GM23338 (cell line): ENCODE measurements at regions not wholly inside any gene's neighbourhood (a gene's known extent, or its start where the extent isn't known, plus 50 kb on each side); places are given as distances from the start of the nearest gene placed in this dataset.

ENCODE experiments used
- ATAC-seq: fragments of 200-7000 bp; cut with Tn5 transposase; 3 replicates; pipeline ENCODE4 v1.9.1; 2020
- DNase-seq: peaks from one replicate; pipeline ENCODE4 v3.0.0-alpha.2; 2015; ENCODE audit warnings: low spot score
- H2AFZ ChIP-seq: fragments of 200-600 bp; sonication (generic); 2 replicates; pipeline ENCODE4 v1.8.0; 2016; ENCODE audit warnings: antibody characterized with exemption, mild to moderate bottlenecking, moderate library complexity
- H3F3A ChIP-seq: fragments of 200-600 bp; sonication (generic); replicated peaks from 2 replicates; pipeline ENCODE4 v1.8.0; 2017; ENCODE audit warnings: antibody characterized with exemption, mixed run types, low read depth
- H3K27ac ChIP-seq: fragments of 200-600 bp; sonication (generic); 2 replicates; pipeline ENCODE4 v1.6.1; 2016; ENCODE audit warnings: low read depth
- H3K27me3 ChIP-seq: fragments of 200-600 bp; sonication (generic); 2 replicates; pipeline ENCODE4 v1.8.0; 2016; ENCODE audit warnings: mild to moderate bottlenecking, mixed run types, moderate library complexity; ENCODE audit not compliant: insufficient read depth
- H3K36me3 ChIP-seq: fragments of 200-600 bp; sonication (generic); 2 replicates; pipeline ENCODE4 v1.8.0; 2016; ENCODE audit warnings: mild to moderate bottlenecking; ENCODE audit not compliant: insufficient read depth
- H3K4me1 ChIP-seq: fragments of 200-600 bp; sonication (generic); 2 replicates; pipeline ENCODE4 v1.8.0; 2016; ENCODE audit warnings: mild to moderate bottlenecking, moderate library complexity; ENCODE audit not compliant: insufficient read depth
- H3K4me2 ChIP-seq: fragments of 200-600 bp; sonication (generic); 2 replicates; pipeline ENCODE4 v1.7.1; 2017; ENCODE audit warnings: mixed run types
- H3K4me3 ChIP-seq: fragments of 200-600 bp; sonication (generic); 2 replicates; pipeline ENCODE4 v1.6.1; 2016; ENCODE audit warnings: mixed run types
- H3K79me2 ChIP-seq: fragments of 200-600 bp; sonication (generic); replicated peaks from 2 replicates; pipeline ENCODE4 v1.8.0; 2017; ENCODE audit warnings: mild to moderate bottlenecking; ENCODE audit not compliant: insufficient read depth
- H3K9me2 ChIP-seq: fragments of 200-600 bp; sonication (generic); 2 replicates; pipeline ENCODE4 v1.8.0; 2017; ENCODE audit not compliant: insufficient read depth
- H4K20me1 ChIP-seq: fragments of 200-600 bp; sonication (generic); replicated peaks from 2 replicates; pipeline ENCODE4 v1.8.0; 2017; ENCODE audit warnings: mild to moderate bottlenecking; ENCODE audit not compliant: insufficient read depth
- H3K27ac Mint-ChIP-seq: 2 replicates; pipeline ENCODE4 v1.8.0; 2020; ENCODE audit warnings: inconsistent platforms, mild to moderate bottlenecking, moderate library complexity, mixed read lengths
- H3K27me3 Mint-ChIP-seq: 3 replicates; pipeline ENCODE4 v1.8.0; 2022; ENCODE audit warnings: low read depth, mild to moderate bottlenecking, moderate library complexity, mixed read lengths, inconsistent platforms; ENCODE audit not compliant: insufficient read depth, poor library complexity
- H3K36me3 Mint-ChIP-seq: 3 replicates; pipeline ENCODE4 v1.8.0; 2021; ENCODE audit warnings: low read depth, mild to moderate bottlenecking, inconsistent platforms, moderate library complexity, mixed read lengths
- H3K4me1 Mint-ChIP-seq: 3 replicates; pipeline ENCODE4 v1.8.0; 2020; ENCODE audit warnings: mild to moderate bottlenecking, inconsistent platforms, mixed read lengths
- H3K4me3 Mint-ChIP-seq: 3 replicates; pipeline ENCODE4 v1.8.0; 2021; ENCODE audit warnings: moderate library complexity, mild to moderate bottlenecking, inconsistent platforms, mixed read lengths
- H3K9me3 Mint-ChIP-seq: 3 replicates; pipeline ENCODE4 v1.8.0; 2020; ENCODE audit warnings: moderate library complexity, mild to moderate bottlenecking, inconsistent platforms, mixed read lengths
- EZH2 ChIP-seq: fragments of 200-600 bp; sonication (generic); IDR thresholded peaks from one replicate; pipeline ENCODE4 v1.8.0; 2017; ENCODE audit warnings: antibody characterized with exemption, mild to moderate bottlenecking, low read depth; ENCODE audit not compliant: unreplicated experiment
- EZH2phosphoT487 ChIP-seq: fragments of 200-600 bp; sonication (generic); IDR thresholded peaks from one replicate; pipeline ENCODE4 v1.8.1; 2018; ENCODE audit warnings: antibody characterized with exemption; ENCODE audit not compliant: unreplicated experiment
- JUNB ChIP-seq: IDR thresholded peaks from one replicate; pipeline ENCODE4 v1.6.1; 2016; ENCODE audit warnings: antibody characterized with exemption; ENCODE audit not compliant: unreplicated experiment
- NANOG ChIP-seq: IDR thresholded peaks from 2 replicates; pipeline ENCODE4 v1.6.1; 2016; ENCODE audit warnings: antibody characterized with exemption, borderline replicate concordance
- POLR2AphosphoS5 ChIP-seq: IDR thresholded peaks from 2 replicates; pipeline ENCODE4 v1.6.1; 2016; ENCODE audit warnings: antibody characterized with exemption, low read depth
- ZNF114 ChIP-seq: fragments of 250-450 bp; sonication (Bioruptor Pico); IDR thresholded peaks from 2 replicates; pipeline ENCODE4 v1.5.0; 2020; ENCODE audit warnings: mild to moderate bottlenecking, moderate library complexity
- ZNF331 ChIP-seq: fragments of 250-450 bp; sonication (Bioruptor Pico); IDR thresholded peaks from 2 replicates; pipeline ENCODE4 v1.5.0; 2020; ENCODE audit warnings: low read depth, mild to moderate bottlenecking, moderate library complexity
- TF ChIP-seq, protein P1 (sequence below), 2 experiments: fragments of 200-600 bp in 1 of 2; sonication (generic) in 1 of 2; conservative IDR thresholded peaks; 2 replicates each; pipeline versions ENCODE4 v1.5.1 to v1.6.1; 2016 to 2017; ENCODE audit warnings: antibody characterized with exemption in 2 of 2, low read depth in 2 of 2, mild to moderate bottlenecking in 2 of 2, moderate library complexity in 1 of 2

DNA sequence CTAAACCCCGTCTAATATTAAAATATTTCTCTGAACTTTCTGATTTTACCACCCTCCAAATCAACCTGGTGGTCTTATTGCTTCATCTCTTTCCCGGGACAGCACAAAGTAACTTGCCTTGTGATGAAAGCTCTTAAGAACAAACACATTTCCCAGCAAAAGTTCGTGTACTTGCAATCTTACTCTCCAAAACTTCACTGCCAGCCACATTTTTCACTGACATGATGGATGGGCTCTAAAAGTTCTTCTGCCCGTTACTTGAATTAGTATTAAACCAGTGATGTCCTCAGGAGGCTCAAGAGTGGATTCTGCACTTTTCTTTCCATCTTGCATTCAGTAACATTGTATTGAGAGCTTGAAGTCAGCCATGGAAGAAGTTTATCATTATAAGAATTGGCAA is 731.6 kb upstream of the GJE1 start:
- ATAC-seq = no peak
- H2AFZ ChIP-seq = peak overlapping the region; percentile 87

DNA sequence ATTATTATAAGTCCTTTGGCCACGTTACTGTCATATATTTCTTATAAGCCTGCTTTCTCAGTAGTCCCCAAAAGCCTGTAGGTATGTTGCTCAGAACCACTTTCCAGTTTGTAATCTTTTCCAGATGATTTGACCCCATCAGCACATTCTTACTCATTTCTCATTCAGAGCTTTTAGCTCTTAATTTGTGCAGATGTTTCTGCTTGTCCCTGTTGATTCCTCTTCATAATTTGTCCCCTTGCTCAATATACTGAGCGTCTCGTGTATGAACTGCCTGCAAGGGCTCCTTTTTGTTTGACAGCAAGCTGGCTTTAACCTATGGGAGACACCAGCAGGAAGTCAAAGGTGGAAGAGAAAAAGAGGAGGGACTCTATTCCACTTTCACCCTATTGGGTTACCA is 733.8 kb upstream of the GJE1 start:
- Mint-ChIP-seq H3K4me3 (no peak overlapping the region), H3K9me3 (peaks cover 6% of the 10 kb centered on the region; the same call in 2 of the 3 replicates), H3K27ac (no peak overlapping the region), H3K27me3 (no peaks in the 10 kb centered on the region), H3K36me3 (peaks cover 5% of the 10 kb centered on the region; the same call in 1 of the 3 replicates), H3K4me1 (no peaks in the 10 kb centered on the region; the same call in 2 of the 3 replicates)
- Histone ChIP-seq H2AFZ (peak overlapping the region; percentile 79), H4K20me1 (no peaks in the 10 kb centered on the region), H3K4me3 (no peak overlapping the region), H3K79me2 (no peaks in the 10 kb centered on the region), H3K4me2 (no peak overlapping the region), H3K27me3 (no peaks in the 10 kb centered on the region), H3K36me3 (no peaks in the 10 kb centered on the region), H3K4me1 (no peaks in the 10 kb centered on the region), H3F3A (no peaks in the 10 kb centered on the region), H3K9me2 (no peaks in the 10 kb centered on the region), H3K27ac (no peak overlapping the region)
- no peak for ATAC-seq
- TF ChIP-seq, protein P1, sequence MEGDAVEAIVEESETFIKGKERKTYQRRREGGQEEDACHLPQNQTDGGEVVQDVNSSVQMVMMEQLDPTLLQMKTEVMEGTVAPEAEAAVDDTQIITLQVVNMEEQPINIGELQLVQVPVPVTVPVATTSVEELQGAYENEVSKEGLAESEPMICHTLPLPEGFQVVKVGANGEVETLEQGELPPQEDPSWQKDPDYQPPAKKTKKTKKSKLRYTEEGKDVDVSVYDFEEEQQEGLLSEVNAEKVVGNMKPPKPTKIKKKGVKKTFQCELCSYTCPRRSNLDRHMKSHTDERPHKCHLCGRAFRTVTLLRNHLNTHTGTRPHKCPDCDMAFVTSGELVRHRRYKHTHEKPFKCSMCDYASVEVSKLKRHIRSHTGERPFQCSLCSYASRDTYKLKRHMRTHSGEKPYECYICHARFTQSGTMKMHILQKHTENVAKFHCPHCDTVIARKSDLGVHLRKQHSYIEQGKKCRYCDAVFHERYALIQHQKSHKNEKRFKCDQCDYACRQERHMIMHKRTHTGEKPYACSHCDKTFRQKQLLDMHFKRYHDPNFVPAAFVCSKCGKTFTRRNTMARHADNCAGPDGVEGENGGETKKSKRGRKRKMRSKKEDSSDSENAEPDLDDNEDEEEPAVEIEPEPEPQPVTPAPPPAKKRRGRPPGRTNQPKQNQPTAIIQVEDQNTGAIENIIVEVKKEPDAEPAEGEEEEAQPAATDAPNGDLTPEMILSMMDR (conservative IDR thresholded peaks at IDR 0.05; ENCODE audit: low read depth in 2 of 2) = no peak
- no peak for TF ChIP-seq POLR2AphosphoS5
- no peak for DNase-seq

More for the DNA sequence above, 731.6 kb upstream of the GJE1 start:
- no peaks in the 10 kb centered on the region for H3K36me3 Mint-ChIP-seq
- no peaks in the 10 kb centered on the region for H3F3A ChIP-seq
- H3K4me2 ChIP-seq = no peak overlapping the region
- no peaks in the 10 kb centered on the region for H3K79me2 ChIP-seq
- no peak overlapping the region for H3K4me3 Mint-ChIP-seq
- H3K9me3 Mint-ChIP-seq = no peaks in the 10 kb centered on the region
- no peaks in the 10 kb centered on the region for H4K20me1 ChIP-seq
- H3K4me1 Mint-ChIP-seq = no peaks in the 10 kb centered on the region; the same call in 2 of the 3 replicates
- H3K4me3 ChIP-seq = no peak overlapping the region
- TF ChIP-seq ZNF331 (CRISPR knock-in tag) (no peak), JUNB (no peak), NANOG (no peak), EZH2phosphoT487 (no peak), EZH2 (no peak)
- no peak overlapping the region for H3K27ac ChIP-seq
- no peak for DNase-seq
- no peaks in the 10 kb centered on the region for H3K4me1 ChIP-seq
- no peaks in the 10 kb centered on the region for H3K9me2 ChIP-seq
- H3K36me3 ChIP-seq = no peaks in the 10 kb centered on the region
- H3K27me3 ChIP-seq = no peaks in the 10 kb centered on the region
- no peak overlapping the region for H3K27ac Mint-ChIP-seq
- no peaks in the 10 kb centered on the region for H3K27me3 Mint-ChIP-seq

DNA sequence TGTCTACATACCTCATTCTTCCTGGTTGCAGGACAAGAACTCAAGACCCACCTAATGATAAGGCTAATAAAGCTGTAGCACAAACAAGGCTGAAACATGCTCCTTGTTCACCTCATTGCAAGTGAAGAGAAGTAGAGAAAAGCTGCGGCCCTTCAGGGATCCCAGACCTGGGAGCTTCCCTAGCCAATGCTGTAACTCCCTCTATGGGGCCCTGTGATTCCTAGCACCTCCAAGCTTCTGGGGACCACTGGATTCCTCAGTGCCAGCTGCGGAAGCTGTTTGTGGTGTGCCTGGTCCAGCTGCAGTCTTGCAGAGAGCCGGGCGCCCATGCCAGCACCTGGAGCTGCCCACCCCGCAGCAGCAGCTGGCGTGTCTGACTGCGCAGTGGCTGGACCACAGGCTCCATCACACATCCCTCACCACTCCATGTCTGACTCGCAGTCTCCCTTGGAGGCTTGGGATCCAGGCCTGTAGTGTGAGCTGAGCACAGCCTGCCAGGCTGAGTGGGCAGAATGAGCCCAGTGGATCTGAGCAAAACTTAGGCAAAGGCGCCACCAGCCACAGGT is 737.2 kb upstream of the GJE1 start:
- ATAC-seq (no peak), DNase-seq (no peak)
- no peaks in the 10 kb centered on the region; the same call in 2 of the 3 replicates for H3K4me1 Mint-ChIP-seq
- Histone ChIP-seq H3K79me2 (no peaks in the 10 kb centered on the region), H3K4me1 (no peaks in the 10 kb centered on the region), H3K4me2 (no peak overlapping the region), H3K27me3 (no peaks in the 10 kb centered on the region), H4K20me1 (no peaks in the 10 kb centered on the region), H3K9me2 (no peaks in the 10 kb centered on the region), H3K4me3 (no peak overlapping the region), H2AFZ (no peak overlapping the region), H3K27ac (no peak overlapping the region), H3K36me3 (no peaks in the 10 kb centered on the region), H3F3A (no peaks in the 10 kb centered on the region)
- peaks cover 23% of the 10 kb centered on the region for H3K36me3 Mint-ChIP-seq
- H3K27me3 Mint-ChIP-seq = no peaks in the 10 kb centered on the region
- no peak overlapping the region for H3K27ac Mint-ChIP-seq
- H3K4me3 Mint-ChIP-seq = no peak overlapping the region
- no peak for TF ChIP-seq ZNF114 (CRISPR knock-in tag)
- TF ChIP-seq, protein P1 (conservative IDR thresholded peaks at IDR 0.05; ENCODE audit: low read depth in 2 of 2) = peak in 1 of 2 experiments; percentile 17; a peak in 1 of 4 replicates
- peaks cover 19% of the 10 kb centered on the region for H3K9me3 Mint-ChIP-seq
